HG03575 (cell line): ENCODE measurements at regions not wholly inside any gene's neighbourhood (a gene's known extent, or its start where the extent isn't known, plus 50 kb on each side); places are given as distances from the start of the nearest gene placed in this dataset.
"Not testable (repeated sequence)": the region's sequence is repeated elsewhere in the genome, so short reads cannot be mapped to it uniquely, and the experiment has no call there.

Experiments used
- ATAC-seq: cut with Tn5 transposase; IDR thresholded peaks from one replicate; pipeline ENCODE4 v1.9.1; 2021; ENCODE audit not compliant: unreplicated experiment, insufficient number of reproducible peaks, low FRiP score; ENCODE audit errors: extremely low read depth

DNA sequence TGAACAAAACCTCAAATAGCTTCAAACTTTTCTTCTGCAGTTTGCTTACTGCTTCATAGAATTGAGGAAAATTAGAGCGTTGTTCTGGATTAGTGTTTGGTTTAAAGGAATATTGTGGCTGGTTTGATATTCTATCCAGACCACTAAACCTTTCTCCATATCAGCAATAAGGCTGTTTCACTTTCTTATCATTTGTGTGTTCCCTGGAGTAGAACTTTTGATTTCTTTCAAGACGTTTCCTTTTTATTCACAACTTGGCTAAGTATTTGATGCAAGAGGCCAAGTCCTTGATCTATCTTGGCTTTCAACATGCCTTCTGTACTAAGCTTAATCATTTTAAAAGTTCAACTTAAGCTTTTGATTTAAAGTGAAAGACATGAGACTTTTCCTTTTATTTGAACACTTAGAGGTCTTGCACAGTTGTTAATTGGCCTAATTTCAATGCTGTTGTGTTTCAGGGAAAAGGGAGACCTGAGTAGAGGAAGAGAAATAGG lies 359.1 kb downstream of the S1PR1 start:
- ATAC-seq, result no peak

DNA sequence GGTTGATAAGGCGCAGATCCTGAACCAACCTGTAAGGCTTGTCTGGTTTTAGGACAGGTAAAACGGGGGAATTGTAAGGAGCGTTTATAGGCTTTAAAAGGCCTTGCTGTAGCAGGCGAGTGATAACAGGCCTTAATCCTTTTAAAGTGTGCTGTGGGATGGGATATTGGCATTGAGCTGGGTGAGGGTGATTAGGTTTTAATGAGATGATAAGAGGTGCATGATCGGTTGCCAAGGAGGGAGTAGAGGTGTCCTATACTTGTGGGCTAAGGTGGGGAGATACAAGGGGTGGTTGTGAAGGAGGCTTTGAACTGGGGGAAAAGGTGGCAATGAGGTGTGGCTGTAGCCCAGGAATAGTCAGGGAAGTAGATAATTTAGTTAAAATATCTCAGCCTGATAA lies 363.8 kb downstream of the S1PR1 start:
- ATAC-seq, result not testable (repeated sequence)

DNA sequence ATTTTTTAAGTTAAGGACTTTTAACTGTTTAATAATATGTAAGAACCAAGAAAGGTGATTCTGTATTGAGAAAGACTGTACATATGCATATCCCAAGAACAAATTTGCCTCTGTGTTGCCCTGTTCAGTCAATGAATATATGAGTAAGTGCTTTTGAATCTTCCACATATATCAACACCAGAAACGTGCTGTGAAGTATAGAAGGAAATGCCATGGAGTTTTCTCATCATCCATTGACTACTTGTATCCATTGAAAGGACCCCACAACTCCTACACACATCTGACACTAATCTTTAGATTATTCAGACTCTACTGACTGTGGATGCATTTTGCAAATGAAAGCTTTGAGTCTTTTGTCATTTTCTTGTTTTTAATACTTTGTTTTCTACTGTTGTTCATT lies 366.9 kb downstream of the S1PR1 start:
- no peak for ATAC-seq

DNA sequence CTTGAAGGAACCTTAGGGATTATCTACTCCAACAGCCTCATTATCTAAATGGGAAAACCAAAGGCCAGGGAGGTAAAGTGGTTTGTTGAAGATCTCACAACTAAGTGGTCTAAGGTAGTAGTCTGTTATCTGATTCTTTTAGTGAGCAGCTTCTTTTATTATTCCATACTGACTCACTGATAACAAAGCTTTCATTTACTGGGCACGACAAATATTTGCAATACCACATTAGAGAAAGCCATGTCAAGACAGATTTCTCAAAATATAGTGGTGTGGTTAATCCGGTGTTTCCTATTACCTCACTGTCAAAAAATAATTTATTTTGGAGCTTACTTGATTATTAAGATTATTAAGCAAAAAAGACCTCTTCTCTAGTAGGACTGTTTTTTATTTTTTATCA lies 369.1 kb downstream of the S1PR1 start:
- ATAC-seq, result no peak

DNA sequence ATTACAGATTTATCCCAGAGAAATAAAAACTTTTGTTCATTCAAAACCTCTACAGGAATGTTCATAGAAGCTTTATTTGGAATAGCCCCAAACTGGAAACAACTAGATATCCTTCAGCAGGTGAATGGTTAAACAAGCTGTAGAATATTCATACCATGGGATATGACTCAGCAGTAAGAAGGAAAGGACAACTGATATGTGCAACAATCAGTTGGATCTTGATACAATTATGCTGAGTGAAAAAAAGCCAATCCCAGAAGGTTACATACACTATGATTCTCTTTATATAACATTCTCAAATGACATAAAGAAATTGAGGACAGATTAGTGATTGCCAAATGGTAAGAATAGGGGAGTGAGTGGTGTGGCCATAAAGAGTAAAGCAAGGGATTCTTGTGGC lies 376.7 kb downstream of the S1PR1 start:
- ATAC-seq, result no peak

DNA sequence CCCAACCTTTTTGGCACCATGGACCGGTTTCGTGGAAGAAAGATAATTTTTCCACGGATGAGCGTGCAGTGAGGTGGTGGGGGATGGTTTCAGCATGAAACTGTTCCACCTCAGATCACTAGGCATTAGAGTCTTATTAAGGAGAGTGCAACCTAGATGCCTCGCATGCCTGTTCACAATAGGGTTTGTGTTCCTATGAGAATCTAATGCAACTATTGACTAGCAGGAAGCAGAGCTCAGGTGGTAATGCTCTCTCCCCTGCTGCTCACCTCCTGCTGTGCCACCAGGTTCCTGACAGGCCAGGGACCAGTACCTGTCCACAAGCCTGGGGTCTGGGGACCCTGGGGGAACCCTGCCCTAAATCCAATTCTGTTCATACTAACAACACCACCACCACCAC lies 377.8 kb downstream of the OLFM3 start:
- no peak for ATAC-seq

DNA sequence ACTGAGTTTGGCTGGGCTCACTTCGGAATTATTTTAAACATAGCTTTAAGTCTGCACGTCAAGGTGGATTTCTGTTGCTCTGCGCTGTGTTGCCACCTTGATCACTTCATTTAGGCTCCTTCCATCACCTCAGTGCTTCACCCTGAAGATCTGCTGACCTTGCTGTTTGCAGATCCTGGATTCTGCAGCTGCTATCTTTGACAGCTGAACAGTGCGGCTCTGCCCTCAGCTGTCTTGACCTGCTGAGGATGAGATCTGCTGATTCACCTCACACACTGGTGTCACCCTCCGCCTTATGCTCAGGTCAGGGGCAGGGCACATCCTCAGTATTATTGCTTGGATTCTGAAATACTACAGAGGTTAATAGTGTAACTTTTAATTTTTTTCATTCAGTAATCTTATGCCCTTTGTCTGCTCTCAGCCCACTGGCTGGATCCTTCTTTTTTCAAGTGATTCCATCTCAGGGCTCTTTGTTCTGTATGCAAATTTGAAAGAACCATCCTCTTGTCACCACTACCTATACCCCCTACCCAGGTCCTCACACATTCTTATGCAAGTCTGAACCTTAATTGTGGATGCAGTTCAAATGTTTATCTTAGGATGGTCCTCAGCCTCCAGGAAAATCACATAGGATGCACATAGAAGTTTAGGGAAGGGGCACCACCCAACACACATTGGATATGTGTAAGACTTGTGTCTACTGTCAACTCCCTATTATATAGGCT lies 364.0 kb downstream of the OLFM3 start:
- ATAC-seq, result no peak

DNA sequence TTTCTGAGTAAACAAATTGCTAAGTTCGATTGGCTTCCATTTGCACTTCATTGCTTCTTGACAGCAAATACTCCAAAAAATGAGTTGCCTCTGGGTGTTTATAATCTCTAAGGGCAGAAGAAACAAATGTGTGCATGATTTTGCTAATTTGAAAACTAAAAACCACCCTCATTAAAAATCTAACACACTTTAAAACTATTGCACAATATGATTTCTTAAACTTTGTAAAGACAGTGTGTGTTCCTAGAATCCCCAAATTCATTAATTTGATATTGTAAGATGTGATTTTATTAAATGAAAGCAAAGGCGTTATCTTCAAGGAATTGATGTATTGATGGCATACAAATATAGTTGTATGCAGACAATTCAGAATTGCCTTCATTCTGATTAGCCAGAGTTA lies 350.9 kb downstream of the OLFM3 start:
- ATAC-seq, result no peak

DNA sequence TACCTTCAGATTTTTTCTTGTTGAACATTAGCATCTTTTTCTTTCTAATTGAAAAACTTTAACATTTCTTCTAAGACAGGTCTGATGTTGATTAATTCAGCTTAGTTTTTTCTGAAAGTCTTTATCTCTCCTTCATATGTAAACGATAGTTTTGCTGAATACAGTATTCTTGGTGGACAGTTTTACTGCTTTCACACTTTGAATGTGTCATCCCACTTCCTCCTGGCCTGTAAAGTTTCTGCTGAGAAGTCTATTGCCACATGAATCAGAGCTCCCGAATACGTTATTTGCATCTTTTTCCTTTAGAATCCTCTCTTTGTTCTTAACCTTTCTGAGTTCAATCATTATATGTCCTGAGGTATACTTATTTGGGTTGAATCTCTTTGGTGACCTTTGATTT lies 344.2 kb downstream of the OLFM3 start:
- ATAC-seq, result no peak

DNA sequence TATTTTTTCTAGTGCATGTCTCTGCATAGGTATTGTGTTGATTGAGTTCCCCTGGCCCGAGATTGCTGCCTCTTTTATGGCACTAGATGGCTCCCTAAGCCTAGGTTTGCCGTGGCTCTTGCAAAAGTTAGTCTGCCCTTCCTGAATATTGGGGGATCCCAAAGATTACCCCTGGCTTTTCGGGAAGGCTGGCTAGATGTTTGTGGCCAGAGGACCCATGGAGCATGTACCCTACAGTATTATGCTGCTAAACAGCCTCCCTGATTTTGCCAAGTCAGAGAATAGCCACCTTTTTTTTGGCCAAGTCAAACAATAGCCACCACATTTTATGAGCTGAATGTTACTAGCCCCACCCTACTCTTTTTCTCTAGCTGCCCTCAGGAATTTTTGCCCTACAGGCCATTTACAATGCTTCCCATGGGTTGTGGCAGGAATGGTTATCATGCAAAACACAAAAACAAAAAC lies 343.2 kb downstream of the OLFM3 start:
- no peak for ATAC-seq

DNA sequence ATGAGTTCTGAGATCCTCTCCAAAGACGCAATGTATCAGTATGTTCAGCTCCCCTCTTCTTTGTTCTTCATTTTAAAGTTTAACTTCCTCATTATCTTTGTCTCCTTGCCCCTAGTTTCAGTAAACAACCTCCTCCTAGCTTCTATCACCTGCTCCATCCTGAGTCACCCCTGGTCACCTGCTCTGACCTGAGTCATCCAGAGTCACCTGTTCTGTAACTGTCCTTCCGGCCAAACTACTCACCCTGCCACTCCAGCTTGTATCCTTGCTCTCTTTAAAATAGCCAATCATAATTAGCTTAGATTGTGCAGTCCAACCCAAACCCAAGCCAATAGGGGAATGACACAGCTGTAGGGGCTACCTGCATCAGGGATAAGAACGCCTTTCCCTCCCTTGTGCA lies 332.0 kb downstream of the OLFM3 start:
- no peak for ATAC-seq

DNA sequence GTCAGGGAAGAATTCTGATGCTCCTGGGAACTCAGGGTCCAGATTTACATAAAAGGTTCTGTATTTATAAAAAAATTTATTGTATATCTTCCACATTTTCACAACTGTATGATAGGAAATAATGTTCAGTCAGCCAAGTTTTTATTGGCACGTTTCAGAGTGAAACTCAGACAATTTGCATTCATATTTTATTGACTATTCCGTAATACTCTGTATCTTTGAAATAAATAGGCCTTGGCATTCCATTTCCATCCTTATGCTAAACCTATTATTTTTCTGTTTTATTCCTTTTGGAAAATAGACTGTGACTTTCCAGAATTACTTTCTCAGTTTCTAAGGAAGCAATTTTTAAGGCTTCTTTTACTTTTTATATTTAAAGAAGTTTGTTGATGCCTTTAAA lies 329.0 kb downstream of the OLFM3 start:
- ATAC-seq, result no peak

DNA sequence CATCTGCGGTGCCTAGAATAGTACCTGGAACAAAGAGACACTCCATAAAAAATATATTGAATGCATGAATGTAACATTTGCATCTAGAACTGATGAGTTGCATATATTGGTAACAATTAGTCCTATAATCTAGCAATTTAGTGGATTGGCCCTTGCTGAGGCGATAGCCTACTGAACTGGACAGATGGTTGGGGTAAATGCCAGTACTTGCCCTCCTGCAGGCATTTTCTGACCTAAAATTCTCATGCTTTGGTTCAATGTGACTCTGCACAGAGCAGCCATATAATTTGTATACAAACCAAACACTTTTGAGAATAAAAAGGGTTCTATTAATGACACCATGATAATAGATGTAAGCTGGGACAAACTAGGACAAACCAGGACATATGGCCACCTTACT lies 313.6 kb downstream of the OLFM3 start:
- ATAC-seq, result no peak

DNA sequence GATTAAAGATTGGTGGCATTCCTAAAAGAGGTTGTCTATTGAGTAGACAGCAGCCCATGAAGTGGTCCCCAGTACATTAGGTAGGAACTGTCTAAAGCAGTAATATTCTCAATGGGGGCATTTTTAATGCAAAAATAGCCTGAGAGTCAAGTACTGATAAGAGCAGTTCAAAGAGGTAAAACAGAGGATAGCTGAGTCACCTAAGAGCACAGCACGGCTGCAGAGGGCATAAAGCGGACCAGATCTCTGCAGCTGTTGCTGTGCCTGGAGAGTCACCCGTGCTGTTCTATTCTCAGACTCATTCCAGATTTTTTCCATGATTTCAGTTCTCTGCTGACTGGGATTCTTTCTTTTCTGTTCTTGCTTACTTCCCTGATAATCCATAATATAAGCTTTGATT lies 313.2 kb downstream of the OLFM3 start:
- no peak for ATAC-seq

DNA sequence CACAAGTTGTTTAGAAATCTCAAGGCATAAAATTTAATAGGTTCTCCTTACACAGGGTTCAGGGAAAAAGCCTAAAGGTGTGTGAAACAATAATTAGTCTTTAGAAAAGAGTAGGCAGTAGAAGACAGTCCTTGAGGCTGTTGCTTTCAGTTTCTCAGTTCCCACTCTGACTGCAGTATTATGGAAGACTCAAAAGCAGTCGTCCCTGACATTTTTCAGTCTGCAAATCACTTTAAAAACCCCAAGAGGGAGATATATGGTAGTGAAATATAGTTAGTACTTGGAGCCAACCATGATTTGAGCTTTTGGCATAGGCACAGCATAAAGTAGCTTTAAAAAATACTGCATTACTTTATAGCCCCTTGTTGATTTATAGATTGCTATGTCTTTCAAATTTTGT lies 299.7 kb downstream of the OLFM3 start:
- ATAC-seq, result no peak

DNA sequence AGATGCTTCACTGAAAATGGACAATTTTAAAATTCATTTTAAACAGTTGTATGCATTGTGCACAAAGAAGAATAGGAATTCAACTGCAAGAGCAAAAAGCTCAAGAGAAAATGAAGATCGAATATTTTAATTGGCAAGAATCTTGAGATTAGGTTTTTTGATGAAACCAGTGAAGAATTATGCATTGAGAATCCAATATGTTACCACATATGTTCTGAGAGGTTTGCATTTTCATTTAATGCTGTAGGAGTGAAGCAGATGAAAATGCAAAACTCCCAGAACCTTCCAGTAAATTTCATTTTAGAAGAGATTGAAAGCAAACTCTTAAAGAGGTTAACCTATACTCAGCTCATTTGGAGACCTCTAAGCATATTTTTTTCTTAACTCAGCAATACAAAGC lies 298.0 kb downstream of the OLFM3 start:
- no peak for ATAC-seq

DNA sequence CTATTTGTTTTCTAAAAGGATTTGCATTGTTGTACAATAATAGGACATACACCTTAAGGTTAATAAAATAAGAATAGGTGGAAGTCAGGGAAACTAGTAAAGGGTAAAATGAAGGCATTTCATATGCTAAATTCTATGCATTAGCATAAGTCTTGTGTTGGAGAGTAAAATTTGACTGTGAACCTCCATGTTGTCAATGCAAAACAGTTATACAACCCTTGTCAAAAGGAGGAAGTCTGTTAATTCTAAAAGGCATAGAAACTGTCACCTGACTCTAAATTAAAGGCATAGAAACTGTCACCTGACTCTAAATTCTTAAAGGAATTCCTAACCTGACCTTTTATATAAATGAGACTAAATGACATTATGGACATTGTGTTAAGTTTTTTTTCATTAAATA lies 291.8 kb downstream of the OLFM3 start:
- ATAC-seq, result no peak

DNA sequence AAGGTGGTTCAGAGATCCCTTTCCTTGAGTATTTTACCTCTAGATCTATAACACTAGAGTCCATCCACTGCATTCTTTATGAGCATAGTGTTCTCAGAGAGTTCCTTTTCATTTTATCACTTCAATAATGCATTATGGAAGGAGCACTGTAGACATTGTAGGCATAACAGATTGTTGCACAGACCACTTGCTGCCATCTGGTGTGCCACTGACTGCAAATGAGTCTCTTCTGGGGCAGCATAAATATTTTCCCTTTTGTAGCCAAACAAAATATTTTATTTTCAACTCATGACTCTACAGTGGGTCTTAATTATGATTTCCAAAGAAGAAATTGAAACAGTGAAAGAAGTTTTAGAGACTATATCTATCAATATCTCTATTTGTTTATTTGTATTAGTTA lies 290.4 kb downstream of the OLFM3 start:
- no peak for ATAC-seq

DNA sequence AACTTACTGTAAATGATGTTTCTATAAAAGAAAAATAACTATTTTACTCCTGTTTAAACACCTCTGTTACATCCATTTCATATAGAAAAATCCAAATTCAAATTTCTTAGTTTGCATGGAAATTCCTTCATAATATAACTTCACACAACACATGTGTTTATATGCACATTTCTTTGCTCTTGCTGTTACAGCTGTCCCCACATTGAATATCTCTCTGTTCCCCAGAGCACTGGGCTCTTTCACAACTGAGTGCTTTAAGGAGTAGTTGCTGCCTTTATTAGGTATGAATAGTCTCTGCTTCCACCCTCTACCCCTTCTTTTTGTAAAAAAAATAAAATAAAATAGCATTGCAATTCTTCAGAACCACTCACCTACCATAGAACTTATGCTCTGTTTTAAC lies 287.0 kb downstream of the OLFM3 start:
- no peak for ATAC-seq

DNA sequence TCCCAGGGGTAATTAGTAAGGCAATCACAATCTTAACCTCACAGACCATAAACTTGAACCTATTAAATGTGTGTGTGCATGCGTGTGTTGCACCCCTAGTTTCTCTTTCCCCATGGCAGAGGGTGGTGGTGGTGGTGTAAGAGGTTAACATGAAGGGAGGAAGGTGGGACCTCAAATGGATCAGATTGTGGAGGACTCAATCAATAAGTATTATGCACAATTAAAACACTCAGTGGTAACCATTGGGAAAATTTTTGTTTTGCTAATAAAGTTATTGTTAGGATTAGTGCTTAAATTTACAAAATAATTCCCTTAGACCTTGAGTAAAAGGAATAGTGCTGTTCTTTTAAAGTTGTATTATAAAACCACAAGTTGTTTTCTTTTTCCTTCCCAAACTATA lies 283.0 kb downstream of the OLFM3 start:
- ATAC-seq, result no peak

DNA sequence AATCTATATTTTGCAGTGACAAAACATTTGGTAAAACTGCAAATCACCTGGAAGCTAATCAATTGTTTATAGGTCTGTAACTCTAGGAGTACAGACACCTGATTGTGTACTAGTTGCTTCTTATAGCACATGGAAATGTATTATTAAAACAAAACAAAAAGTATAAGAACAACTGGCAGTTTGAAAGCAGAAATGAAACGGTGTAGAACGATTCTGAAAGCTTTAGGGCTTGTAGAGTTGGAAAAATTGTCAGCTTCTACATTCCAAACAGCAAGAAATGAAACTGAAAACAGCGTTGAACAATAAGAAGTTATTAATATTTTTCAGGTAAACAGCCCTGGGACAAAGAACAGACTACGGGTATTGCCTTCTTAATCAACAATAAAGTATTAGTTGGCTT lies 273.3 kb downstream of the OLFM3 start:
- ATAC-seq, result no peak
